Astrocyte of the spinal cord (primary cell): ENCODE measurements at regions not wholly inside any gene's neighbourhood (a gene's known extent, or its start where the extent isn't known, plus 50 kb on each side); places are given as distances from the start of the nearest gene placed in this dataset.

Source experiments
- DNase-seq: peaks from one replicate; pipeline ENCODE4 v3.0.0; 2011; ENCODE audit warnings: low read depth, low spot score
- H3K4me3 ChIP-seq: 2 replicates; pipeline ENCODE4 v1.5.1; 2011; ENCODE audit warnings: low read depth, mild to moderate bottlenecking, low read length, moderate library complexity
- CTCF ChIP-seq: IDR thresholded peaks from 2 replicates; pipeline ENCODE4 v1.5.1; 2012; ENCODE audit warnings: low read depth, mild to moderate bottlenecking, low read length, inconsistent platforms
- in situ Hi-C: cut with HindIII; loops from 2 replicates; pipeline ENCODE4 v1.10.0; 2017; ENCODE audit warnings: low sequenced_read_pairs

GRCh38 chr9:115373000-115373709 is 255.2 kb upstream of the TNC start:
- in situ Hi-C loops, result no loop called here
- peak; percentile 97 for DNase-seq
- no peak overlapping the region for H3K4me3 ChIP-seq
- no peak for TF ChIP-seq CTCF

- in situ Hi-C loops, result no loop called here
- TF ChIP-seq CTCF, result no peak
- no peak for DNase-seq
- H3K4me3 ChIP-seq, result no peak overlapping the region
These were observed 255.7 kb upstream of the TNC start for GRCh38 chr9:115373710-115374045.

- no peak overlapping the region for H3K4me3 ChIP-seq
- TF ChIP-seq CTCF, result no peak
- no peak for DNase-seq
- in situ Hi-C loops, result no loop called here
These were observed 256.8 kb upstream of the TNC start for GRCh38 chr9:115374724-115375268.

- no peak overlapping the region for H3K4me3 ChIP-seq
- DNase-seq, result no peak
- no peak for TF ChIP-seq CTCF
- in situ Hi-C loops, result no loop called here
These were observed 260.3 kb upstream of the TNC start for GRCh38 chr9:115378241-115378640.

- TF ChIP-seq CTCF, result no peak
- DNase-seq, result no peak
- in situ Hi-C loops, result no loop called here
- H3K4me3 ChIP-seq, result no peak overlapping the region
These were observed 260.8 kb upstream of the TNC start for GRCh38 chr9:115378758-115379157.

- no peak for DNase-seq
- no peak overlapping the region for H3K4me3 ChIP-seq
- in situ Hi-C loops, result no loop called here
- TF ChIP-seq CTCF, result no peak
These were observed 261.8 kb upstream of the TNC start for GRCh38 chr9:115379719-115380118.
